K562 (cell line): ENCODE measurements at regions not wholly inside any gene's neighbourhood (a gene's known extent, or its start where the extent isn't known, plus 50 kb on each side); places are given as distances from the start of the nearest gene placed in this dataset.

Experiments used
- EP300 ChIP-seq: IDR thresholded peaks from 2 replicates; pipeline ENCODE4 v1.6.1; 2012; ENCODE audit warnings: low read length, improper control_type of control experiment
- POLR2A ChIP-seq: fragments of 450-650 bp; conservative IDR thresholded peaks from 2 replicates; pipeline ENCODE4 v1.6.1; 2016
- ZNF24 ChIP-seq: fragments of 450-650 bp; IDR thresholded peaks from 2 replicates; pipeline ENCODE4 v1.6.1; 2016
- ZNF766 ChIP-seq: fragments of 200-800 bp; sonication (Bioruptor generic); conservative IDR thresholded peaks from 2 replicates; pipeline ENCODE4 v1.6.1; 2016; ENCODE audit warnings: missing genetic modification characterization, missing compliant biosample characterization
- TF ChIP-seq, protein P1 (sequence below), 2 experiments: fragments of 450-650 bp in 1 of 2; sonication (generic) in 1 of 2; formaldehyde crosslinking in 1 of 2; IDR thresholded peaks; 2 replicates each; pipeline versions ENCODE4 v1.7.1 to v1.9.0; 2016 to 2022; ENCODE audit warnings: inconsistent platforms in 1 of 2, mild to moderate bottlenecking in 1 of 2, missing genetic modification reagents in 1 of 2
- TF ChIP-seq, protein P2 (sequence below), 2 experiments: fragments of 450-650 bp; formaldehyde crosslinking in 1 of 2; IDR thresholded peaks; 2 replicates each; pipeline versions ENCODE4 v1.4.0 to v1.6.1; 2014 to 2020; ENCODE audit warnings: mild to moderate bottlenecking in 2 of 2, borderline replicate concordance in 1 of 2, low read depth in 1 of 2

DNA sequence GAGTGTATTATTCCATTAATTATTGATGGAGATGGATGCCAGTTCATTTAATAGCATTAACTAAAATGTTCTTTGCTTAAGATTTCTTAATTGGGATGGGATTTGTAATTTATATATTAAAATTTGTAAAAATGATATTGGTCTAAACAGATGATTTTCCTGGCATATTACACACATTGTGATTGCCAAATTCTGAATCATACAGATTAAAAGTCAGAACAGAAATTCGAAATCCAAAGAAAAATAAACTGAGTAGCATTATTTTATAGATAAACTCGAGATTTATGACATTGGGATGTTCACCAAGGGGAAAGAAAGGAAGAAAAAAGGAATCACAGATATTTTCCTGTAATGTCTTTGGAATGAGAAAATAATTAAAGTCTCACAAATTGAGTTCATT, 481.1 kb downstream of the CCER1 start:
- TF ChIP-seq, protein P1, sequence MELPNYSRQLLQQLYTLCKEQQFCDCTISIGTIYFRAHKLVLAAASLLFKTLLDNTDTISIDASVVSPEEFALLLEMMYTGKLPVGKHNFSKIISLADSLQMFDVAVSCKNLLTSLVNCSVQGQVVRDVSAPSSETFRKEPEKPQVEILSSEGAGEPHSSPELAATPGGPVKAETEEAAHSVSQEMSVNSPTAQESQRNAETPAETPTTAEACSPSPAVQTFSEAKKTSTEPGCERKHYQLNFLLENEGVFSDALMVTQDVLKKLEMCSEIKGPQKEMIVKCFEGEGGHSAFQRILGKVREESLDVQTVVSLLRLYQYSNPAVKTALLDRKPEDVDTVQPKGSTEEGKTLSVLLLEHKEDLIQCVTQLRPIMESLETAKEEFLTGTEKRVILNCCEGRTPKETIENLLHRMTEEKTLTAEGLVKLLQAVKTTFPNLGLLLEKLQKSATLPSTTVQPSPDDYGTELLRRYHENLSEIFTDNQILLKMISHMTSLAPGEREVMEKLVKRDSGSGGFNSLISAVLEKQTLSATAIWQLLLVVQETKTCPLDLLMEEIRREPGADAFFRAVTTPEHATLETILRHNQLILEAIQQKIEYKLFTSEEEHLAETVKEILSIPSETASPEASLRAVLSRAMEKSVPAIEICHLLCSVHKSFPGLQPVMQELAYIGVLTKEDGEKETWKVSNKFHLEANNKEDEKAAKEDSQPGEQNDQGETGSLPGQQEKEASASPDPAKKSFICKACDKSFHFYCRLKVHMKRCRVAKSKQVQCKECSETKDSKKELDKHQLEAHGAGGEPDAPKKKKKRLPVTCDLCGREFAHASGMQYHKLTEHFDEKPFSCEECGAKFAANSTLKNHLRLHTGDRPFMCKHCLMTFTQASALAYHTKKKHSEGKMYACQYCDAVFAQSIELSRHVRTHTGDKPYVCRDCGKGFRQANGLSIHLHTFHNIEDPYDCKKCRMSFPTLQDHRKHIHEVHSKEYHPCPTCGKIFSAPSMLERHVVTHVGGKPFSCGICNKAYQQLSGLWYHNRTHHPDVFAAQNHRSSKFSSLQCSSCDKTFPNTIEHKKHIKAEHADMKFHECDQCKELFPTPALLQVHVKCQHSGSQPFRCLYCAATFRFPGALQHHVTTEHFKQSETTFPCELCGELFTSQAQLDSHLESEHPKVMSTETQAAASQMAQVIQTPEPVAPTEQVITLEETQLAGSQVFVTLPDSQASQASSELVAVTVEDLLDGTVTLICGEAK (IDR thresholded peaks at IDR 0.05), result no peak
- TF ChIP-seq, protein P1 (CRISPR knock-in tag; IDR thresholded peaks at IDR 0.05), result no peak
- no peak for TF ChIP-seq ZNF766 (CRISPR knock-in tag)
- TF ChIP-seq, protein P2, sequence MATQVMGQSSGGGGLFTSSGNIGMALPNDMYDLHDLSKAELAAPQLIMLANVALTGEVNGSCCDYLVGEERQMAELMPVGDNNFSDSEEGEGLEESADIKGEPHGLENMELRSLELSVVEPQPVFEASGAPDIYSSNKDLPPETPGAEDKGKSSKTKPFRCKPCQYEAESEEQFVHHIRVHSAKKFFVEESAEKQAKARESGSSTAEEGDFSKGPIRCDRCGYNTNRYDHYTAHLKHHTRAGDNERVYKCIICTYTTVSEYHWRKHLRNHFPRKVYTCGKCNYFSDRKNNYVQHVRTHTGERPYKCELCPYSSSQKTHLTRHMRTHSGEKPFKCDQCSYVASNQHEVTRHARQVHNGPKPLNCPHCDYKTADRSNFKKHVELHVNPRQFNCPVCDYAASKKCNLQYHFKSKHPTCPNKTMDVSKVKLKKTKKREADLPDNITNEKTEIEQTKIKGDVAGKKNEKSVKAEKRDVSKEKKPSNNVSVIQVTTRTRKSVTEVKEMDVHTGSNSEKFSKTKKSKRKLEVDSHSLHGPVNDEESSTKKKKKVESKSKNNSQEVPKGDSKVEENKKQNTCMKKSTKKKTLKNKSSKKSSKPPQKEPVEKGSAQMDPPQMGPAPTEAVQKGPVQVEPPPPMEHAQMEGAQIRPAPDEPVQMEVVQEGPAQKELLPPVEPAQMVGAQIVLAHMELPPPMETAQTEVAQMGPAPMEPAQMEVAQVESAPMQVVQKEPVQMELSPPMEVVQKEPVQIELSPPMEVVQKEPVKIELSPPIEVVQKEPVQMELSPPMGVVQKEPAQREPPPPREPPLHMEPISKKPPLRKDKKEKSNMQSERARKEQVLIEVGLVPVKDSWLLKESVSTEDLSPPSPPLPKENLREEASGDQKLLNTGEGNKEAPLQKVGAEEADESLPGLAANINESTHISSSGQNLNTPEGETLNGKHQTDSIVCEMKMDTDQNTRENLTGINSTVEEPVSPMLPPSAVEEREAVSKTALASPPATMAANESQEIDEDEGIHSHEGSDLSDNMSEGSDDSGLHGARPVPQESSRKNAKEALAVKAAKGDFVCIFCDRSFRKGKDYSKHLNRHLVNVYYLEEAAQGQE (IDR thresholded peaks at IDR 0.05; ENCODE audit: borderline replicate concordance), result no peak
- TF ChIP-seq, protein P2 (CRISPR knock-in tag; IDR thresholded peaks at IDR 0.05; ENCODE audit: low read depth), result no peak
- TF ChIP-seq EP300, result no peak
- TF ChIP-seq POLR2A, result no peak
- no peak for TF ChIP-seq ZNF24
